ENCODE measurements at regions not wholly inside any gene's neighbourhood (a gene's known extent, or its start where the extent isn't known, plus 50 kb on each side); places are given as distances from the start of the nearest gene placed in this dataset.

DNA sequence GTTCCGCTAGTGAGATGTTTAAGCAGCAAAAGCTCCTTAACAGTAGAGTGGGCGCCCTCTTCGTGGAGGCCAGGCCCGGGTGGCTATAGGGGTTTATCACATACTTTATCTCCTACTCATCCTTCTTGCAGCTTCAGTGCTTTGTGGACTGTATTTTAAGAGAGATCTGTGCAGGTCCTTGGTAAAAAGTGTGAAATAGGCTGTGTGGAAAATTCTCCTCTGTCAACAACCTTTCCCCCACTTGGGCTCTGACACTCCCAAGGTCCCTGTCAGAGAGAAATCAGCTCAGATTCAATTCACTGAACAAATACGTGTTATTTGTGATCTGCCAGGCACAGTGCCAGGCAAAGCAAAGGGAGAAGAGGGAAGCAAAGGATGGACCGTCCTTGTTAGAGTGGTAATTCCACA is 214.3 kb upstream of the PPARGC1A start:
- Mint-ChIP-seq H3K4me1 (ENCODE audit: low read depth) (no peaks in the 10 kb centered on the region), H3K36me3 (ENCODE audit: low read depth) (no peaks in the 10 kb centered on the region), H3K4me3 (no peak overlapping the region), H3K27me3 (ENCODE audit: low read depth) (no peaks in the 10 kb centered on the region), H3K27ac (no peak overlapping the region), H3K9me3 (no peaks in the 10 kb centered on the region)
- DNase-seq (ENCODE audit: low spot score), result no peak

DNA sequence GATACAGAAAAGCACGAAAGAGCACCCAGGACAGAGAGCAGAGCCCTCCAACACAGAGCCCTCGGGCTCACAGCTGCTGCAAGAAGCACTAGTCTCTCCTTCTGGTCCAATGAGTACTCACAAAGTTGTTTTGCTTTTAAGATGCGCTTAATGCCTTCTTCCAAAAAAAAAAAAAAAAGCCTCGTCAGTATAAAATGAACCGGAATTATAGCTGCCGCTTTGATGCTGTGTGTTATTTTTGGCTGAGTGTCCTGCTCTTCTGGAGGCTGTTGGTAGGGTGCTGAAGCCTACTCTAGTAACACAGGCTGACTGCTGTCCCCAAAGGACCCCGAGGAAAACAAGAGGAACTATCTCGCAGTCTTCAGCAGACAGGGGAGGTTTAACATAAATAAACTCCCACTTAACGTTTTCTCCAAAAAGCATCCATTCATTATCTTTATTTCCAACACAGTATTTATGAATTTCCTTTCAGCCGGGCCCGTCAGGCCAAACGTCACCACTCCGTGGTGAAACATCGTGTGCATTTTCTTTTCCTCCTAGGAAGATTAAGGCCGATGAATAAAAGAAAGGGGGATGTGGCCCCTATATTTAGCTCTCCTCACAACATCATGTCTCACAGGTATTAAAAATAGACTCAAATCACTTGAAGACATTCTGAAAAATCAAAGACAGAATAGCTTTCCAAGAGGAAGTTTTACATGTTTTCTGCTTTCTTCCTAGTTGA is 213.7 kb upstream of the PPARGC1A start:
- Mint-ChIP-seq H3K9me3 (no peaks in the 10 kb centered on the region), H3K27me3 (ENCODE audit: low read depth) (no peaks in the 10 kb centered on the region), H3K4me1 (ENCODE audit: low read depth) (no peaks in the 10 kb centered on the region), H3K36me3 (ENCODE audit: low read depth) (no peaks in the 10 kb centered on the region), H3K4me3 (no peak overlapping the region), H3K27ac (no peak overlapping the region)
- no peak for DNase-seq (ENCODE audit: low spot score)

DNA sequence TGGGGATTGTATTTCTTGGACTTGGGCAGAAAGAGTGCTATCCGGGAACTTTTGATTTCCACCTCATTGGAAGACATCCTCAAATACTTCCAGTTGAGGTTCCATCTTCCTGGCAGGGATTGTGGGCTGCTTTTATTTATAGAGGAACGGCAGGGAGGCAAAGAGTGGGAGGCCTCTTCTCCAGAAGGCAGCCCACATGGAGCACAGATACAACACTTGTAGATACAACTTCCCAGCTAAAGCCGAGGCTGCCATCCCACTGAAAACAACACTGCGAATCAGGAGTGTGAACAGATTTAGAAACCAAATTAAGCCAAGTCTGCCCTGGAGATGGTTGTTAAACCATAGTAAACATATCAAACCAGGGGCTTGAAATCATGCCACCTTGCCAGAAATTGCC is 212.8 kb upstream of the PPARGC1A start:
- Mint-ChIP-seq H3K9me3 (no peaks in the 10 kb centered on the region), H3K36me3 (ENCODE audit: low read depth) (no peaks in the 10 kb centered on the region), H3K27ac (no peak overlapping the region), H3K27me3 (ENCODE audit: low read depth) (no peaks in the 10 kb centered on the region), H3K4me3 (no peak overlapping the region), H3K4me1 (ENCODE audit: low read depth) (no peaks in the 10 kb centered on the region)
- no peak for DNase-seq (ENCODE audit: low spot score)

DNA sequence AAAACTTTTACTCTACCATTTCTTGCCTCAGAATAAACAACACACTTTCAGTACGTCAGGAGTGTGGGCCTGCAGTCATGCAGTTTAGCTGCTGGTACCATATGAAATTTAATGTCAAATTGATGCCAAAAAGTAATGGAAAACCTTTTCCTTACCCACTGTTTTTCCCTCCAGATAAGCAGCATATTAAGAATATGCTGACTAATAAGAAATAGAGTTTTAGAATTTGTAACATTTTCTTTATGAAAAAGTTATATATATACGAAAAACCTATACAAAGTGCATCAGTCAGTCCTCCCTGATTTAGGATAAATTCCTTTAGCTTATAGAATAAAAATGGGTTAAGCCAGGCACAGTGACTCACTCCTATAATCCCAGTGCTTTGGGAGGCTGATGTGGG is 206.8 kb upstream of the PPARGC1A start:
- Mint-ChIP-seq H3K9me3 (no peaks in the 10 kb centered on the region), H3K27ac (no peak overlapping the region), H3K4me3 (no peak overlapping the region), H3K36me3 (ENCODE audit: low read depth) (no peaks in the 10 kb centered on the region), H3K4me1 (ENCODE audit: low read depth) (no peaks in the 10 kb centered on the region), H3K27me3 (ENCODE audit: low read depth) (no peaks in the 10 kb centered on the region)
- DNase-seq (ENCODE audit: low spot score), result no peak

DNA sequence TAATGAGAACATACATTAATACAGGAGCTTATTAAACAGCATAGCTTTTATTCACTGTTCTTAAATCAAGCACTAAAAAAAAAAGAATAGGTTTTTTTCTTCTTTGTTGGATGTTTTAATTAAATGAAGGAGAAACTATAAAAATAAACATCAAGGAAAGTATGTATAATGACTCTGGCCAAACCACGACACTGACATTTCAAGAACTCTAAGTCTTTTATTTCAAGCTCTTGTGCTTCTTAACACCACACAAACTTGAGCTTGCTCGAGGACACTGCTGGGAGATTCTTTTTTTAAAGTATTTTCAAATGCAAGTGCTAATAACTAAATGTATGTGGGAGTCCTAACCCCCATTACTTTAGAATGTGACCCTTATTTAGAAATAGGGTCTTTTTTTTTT is 204.9 kb upstream of the PPARGC1A start:
- H3K36me3 Mint-ChIP-seq (ENCODE audit: low read depth), result no peaks in the 10 kb centered on the region
- H3K9me3 Mint-ChIP-seq, result no peaks in the 10 kb centered on the region
- no peaks in the 10 kb centered on the region for H3K27me3 Mint-ChIP-seq (ENCODE audit: low read depth)
- DNase-seq (ENCODE audit: low spot score), result no peak
- H3K4me1 Mint-ChIP-seq (ENCODE audit: low read depth), result no peaks in the 10 kb centered on the region
- no peak overlapping the region for H3K4me3 Mint-ChIP-seq
- no peak overlapping the region for H3K27ac Mint-ChIP-seq

DNA sequence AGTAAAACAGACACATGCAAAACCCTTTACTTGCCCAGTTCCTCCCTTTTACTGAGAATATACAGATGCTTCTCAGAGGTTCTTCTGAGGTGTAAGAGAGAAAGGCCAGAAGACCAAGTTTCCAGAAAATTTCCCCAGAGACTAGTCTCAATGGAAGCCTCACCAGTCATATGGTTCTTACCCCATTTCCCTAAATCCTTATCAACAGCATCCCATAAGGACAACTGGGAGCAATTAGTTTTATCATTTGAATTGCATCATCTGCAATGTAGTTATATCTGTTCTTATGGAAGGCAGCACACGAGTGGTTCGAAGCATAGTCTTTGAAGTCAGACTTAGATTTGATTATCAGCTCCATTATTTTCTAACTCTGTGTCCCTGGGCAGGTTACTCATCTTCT is 203.6 kb upstream of the PPARGC1A start:
- no peak overlapping the region for H3K27ac Mint-ChIP-seq
- H3K4me3 Mint-ChIP-seq, result no peak overlapping the region
- H3K9me3 Mint-ChIP-seq, result no peaks in the 10 kb centered on the region
- no peaks in the 10 kb centered on the region for H3K4me1 Mint-ChIP-seq (ENCODE audit: low read depth)
- no peak for DNase-seq (ENCODE audit: low spot score)
- no peaks in the 10 kb centered on the region for H3K36me3 Mint-ChIP-seq (ENCODE audit: low read depth)
- H3K27me3 Mint-ChIP-seq (ENCODE audit: low read depth), result no peaks in the 10 kb centered on the region

DNA sequence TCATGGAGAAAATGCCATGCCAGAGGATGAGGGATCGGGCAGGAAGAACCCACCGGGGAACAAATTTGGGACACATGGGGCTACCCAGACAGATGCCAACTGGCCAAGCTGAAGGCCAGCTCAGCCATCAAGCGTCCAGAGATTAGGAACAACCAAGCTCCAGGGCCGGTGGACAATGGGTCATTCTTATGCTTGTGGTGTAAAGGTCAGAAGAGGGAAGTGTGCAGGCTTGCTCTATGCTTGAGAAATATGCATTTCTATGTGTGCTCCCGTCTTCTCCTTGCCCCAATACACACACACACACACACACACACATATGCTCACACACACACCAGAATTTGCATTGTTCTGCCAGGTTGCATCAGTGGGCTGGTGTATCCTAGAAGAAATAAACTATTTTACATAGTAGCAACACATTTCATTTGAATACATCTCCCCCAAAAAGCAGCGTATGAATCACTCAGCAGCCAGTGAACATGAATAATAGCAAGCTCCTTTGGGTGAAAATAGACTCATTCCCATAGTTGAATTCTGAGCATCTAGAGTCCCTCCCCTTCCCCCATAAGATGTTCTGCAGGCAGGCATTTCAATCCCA is 201.9 kb upstream of the PPARGC1A start:
- DNase-seq (ENCODE audit: low spot score), result no peak
- no peaks in the 10 kb centered on the region for H3K4me1 Mint-ChIP-seq (ENCODE audit: low read depth)
- no peaks in the 10 kb centered on the region for H3K27me3 Mint-ChIP-seq (ENCODE audit: low read depth)
- no peak overlapping the region for H3K4me3 Mint-ChIP-seq
- no peaks in the 10 kb centered on the region for H3K36me3 Mint-ChIP-seq (ENCODE audit: low read depth)
- H3K27ac Mint-ChIP-seq, result no peak overlapping the region
- H3K9me3 Mint-ChIP-seq, result no peaks in the 10 kb centered on the region

DNA sequence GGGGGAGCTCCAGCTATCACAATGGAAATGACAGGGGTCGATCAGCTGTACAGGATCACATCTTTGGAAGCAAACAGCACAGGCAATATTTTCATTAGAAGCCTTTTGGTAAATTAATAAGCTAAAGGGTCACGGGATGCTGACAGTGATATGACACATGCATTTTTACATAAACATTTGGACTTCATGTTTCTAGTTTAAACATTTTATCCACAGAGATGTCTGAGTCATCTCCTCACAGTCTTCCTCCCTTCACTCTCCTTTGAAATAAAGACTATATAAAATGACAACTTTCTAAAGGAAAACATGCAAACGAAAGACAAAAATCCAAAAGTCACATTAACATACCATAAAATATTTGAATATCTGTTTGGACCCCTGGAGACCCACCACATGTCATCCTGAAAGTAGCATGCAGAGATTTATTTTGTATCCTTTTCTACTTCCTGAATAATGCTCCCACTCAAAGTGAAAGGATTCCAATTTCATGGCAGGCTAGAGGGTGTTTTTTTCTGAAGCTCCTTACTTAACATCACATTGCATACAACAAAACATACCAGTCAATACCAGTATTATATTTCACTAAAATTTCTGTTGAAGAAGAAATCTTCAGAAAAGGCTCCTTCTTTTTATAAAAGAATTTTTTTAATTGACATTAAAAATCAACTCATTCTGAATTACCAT is 200.1 kb upstream of the PPARGC1A start:
- no peak for DNase-seq (ENCODE audit: low spot score)
- H3K27ac Mint-ChIP-seq, result no peak overlapping the region
- H3K9me3 Mint-ChIP-seq, result no peaks in the 10 kb centered on the region
- H3K27me3 Mint-ChIP-seq (ENCODE audit: low read depth), result no peaks in the 10 kb centered on the region
- H3K4me1 Mint-ChIP-seq (ENCODE audit: low read depth), result no peaks in the 10 kb centered on the region
- no peaks in the 10 kb centered on the region for H3K36me3 Mint-ChIP-seq (ENCODE audit: low read depth)
- no peak overlapping the region for H3K4me3 Mint-ChIP-seq

- H3K4me1 Mint-ChIP-seq (ENCODE audit: low read depth), result no peaks in the 10 kb centered on the region
- H3K27me3 Mint-ChIP-seq (ENCODE audit: low read depth), result no peaks in the 10 kb centered on the region
- no peak for DNase-seq (ENCODE audit: low spot score)
- H3K9me3 Mint-ChIP-seq, result no peaks in the 10 kb centered on the region
- H3K36me3 Mint-ChIP-seq (ENCODE audit: low read depth), result no peaks in the 10 kb centered on the region
- no peak overlapping the region for H3K4me3 Mint-ChIP-seq
- H3K27ac Mint-ChIP-seq, result no peak overlapping the region
Measured at GRCh38 chr4:24080871-24081270, 191.0 kb upstream of the PPARGC1A start.

GRCh38 chr4:24078347-24078962 is 188.6 kb upstream of the PPARGC1A start:
- no peaks in the 10 kb centered on the region for H3K36me3 Mint-ChIP-seq (ENCODE audit: low read depth)
- no peaks in the 10 kb centered on the region for H3K4me1 Mint-ChIP-seq (ENCODE audit: low read depth)
- no peaks in the 10 kb centered on the region for H3K27me3 Mint-ChIP-seq (ENCODE audit: low read depth)
- no peaks in the 10 kb centered on the region for H3K9me3 Mint-ChIP-seq
- DNase-seq (ENCODE audit: low spot score), result no peak
- H3K4me3 Mint-ChIP-seq, result no peak overlapping the region
- H3K27ac Mint-ChIP-seq, result no peak overlapping the region

- DNase-seq (ENCODE audit: low spot score), result no peak
- no peaks in the 10 kb centered on the region for H3K4me1 Mint-ChIP-seq (ENCODE audit: low read depth)
- H3K27ac Mint-ChIP-seq, result no peak overlapping the region
- no peaks in the 10 kb centered on the region for H3K36me3 Mint-ChIP-seq (ENCODE audit: low read depth)
- no peak overlapping the region for H3K4me3 Mint-ChIP-seq
- no peaks in the 10 kb centered on the region for H3K9me3 Mint-ChIP-seq
- H3K27me3 Mint-ChIP-seq (ENCODE audit: low read depth), result no peaks in the 10 kb centered on the region
Measured at GRCh38 chr4:24076811-24077210, 187.0 kb upstream of the PPARGC1A start.

GRCh38 chr4:24073948-24074347 is 184.1 kb upstream of the PPARGC1A start:
- no peak overlapping the region for H3K27ac Mint-ChIP-seq
- H3K4me1 Mint-ChIP-seq (ENCODE audit: low read depth), result no peaks in the 10 kb centered on the region
- H3K36me3 Mint-ChIP-seq (ENCODE audit: low read depth), result no peaks in the 10 kb centered on the region
- no peaks in the 10 kb centered on the region for H3K27me3 Mint-ChIP-seq (ENCODE audit: low read depth)
- DNase-seq (ENCODE audit: low spot score), result no peak
- no peak overlapping the region for H3K4me3 Mint-ChIP-seq
- no peaks in the 10 kb centered on the region for H3K9me3 Mint-ChIP-seq

GRCh38 chr4:24071612-24072372 is 181.9 kb upstream of the PPARGC1A start:
- DNase-seq (ENCODE audit: low spot score), result no peak
- Mint-ChIP-seq H3K4me3 (no peak overlapping the region), H3K27me3 (ENCODE audit: low read depth) (no peaks in the 10 kb centered on the region), H3K9me3 (no peaks in the 10 kb centered on the region), H3K4me1 (ENCODE audit: low read depth) (no peaks in the 10 kb centered on the region), H3K27ac (no peak overlapping the region), H3K36me3 (ENCODE audit: low read depth) (no peaks in the 10 kb centered on the region)

- no peak overlapping the region for H3K4me3 Mint-ChIP-seq
- no peaks in the 10 kb centered on the region for H3K36me3 Mint-ChIP-seq (ENCODE audit: low read depth)
- H3K27ac Mint-ChIP-seq, result no peak overlapping the region
- H3K4me1 Mint-ChIP-seq (ENCODE audit: low read depth), result no peaks in the 10 kb centered on the region
- H3K9me3 Mint-ChIP-seq, result no peaks in the 10 kb centered on the region
- DNase-seq (ENCODE audit: low spot score), result no peak
- H3K27me3 Mint-ChIP-seq (ENCODE audit: low read depth), result no peaks in the 10 kb centered on the region
Measured at GRCh38 chr4:24070117-24070516, 180.3 kb upstream of the PPARGC1A start.
